Activated B cell treated with CpG ODN at 0.5 μM for 24 hours (primary cell): ENCODE measurements at regions not wholly inside any gene's neighbourhood (a gene's known extent, or its start where the extent isn't known, plus 50 kb on each side); places are given as distances from the start of the nearest gene placed in this dataset.

Experiments
- ATAC-seq: fragments of 200-7000 bp; cut with Tn5 transposase; one replicate; pipeline ENCODE4 v1.10.0; 2021; ENCODE audit warnings: low read depth, mild to moderate bottlenecking, moderate library complexity
- CTCF ChIA-PET: fragments of 350-600 bp; sonication (Branson Sonifier 250); formaldehyde crosslinking; loops from one replicate; lab custom pipeline; 2021; ENCODE audit warnings: antibody characterized with exemption; lab: Charles Lee
- POLR2A ChIA-PET: fragments of 350-600 bp; sonication (Branson Sonifier 250); formaldehyde crosslinking; loops from one replicate; lab custom pipeline; 2021; ENCODE audit warnings: antibody characterized with exemption; lab: Charles Lee
- DNase-seq: peaks from one replicate; pipeline ENCODE4 v3.0.0; 2022
- H3K27ac Mint-ChIP-seq: one replicate; pipeline ENCODE4 v1.8.0; 2020; ENCODE audit warnings: mixed read lengths
- H3K27me3 Mint-ChIP-seq: one replicate; pipeline ENCODE4 v1.8.0; 2021; ENCODE audit warnings: mixed read lengths
- H3K36me3 Mint-ChIP-seq: one replicate; pipeline ENCODE4 v1.8.0; 2021; ENCODE audit warnings: low read depth, mixed read lengths
- H3K4me1 Mint-ChIP-seq: one replicate; pipeline ENCODE4 v1.8.0; 2021; ENCODE audit warnings: mixed read lengths
- H3K4me3 Mint-ChIP-seq: one replicate; pipeline ENCODE4 v1.8.0; 2020; ENCODE audit warnings: mild to moderate bottlenecking, mixed read lengths
- H3K9me3 Mint-ChIP-seq: one replicate; pipeline ENCODE4 v1.8.0; 2020; ENCODE audit warnings: mixed read lengths
- intact Hi-C: fragments of 100-400 bp; cut with micrococcal nuclease; formaldehyde crosslinking; loops from one replicate; pipeline ENCODE4 v1.15.1; 2024
- TF ChIP-seq, protein P1 (sequence below): fragments of 200-600 bp; IDR thresholded peaks from one replicate; pipeline ENCODE4 v1.8.0; 2022; ENCODE audit warnings: antibody characterized with exemption, mild to moderate bottlenecking

- CTCF ChIA-PET = no interaction called here
- Mint-ChIP-seq H3K9me3 (no peaks in the 10 kb centered on the region), H3K4me3 (no peak overlapping the region), H3K27me3 (peaks cover 35% of the 10 kb centered on the region), H3K27ac (no peak overlapping the region), H3K4me1 (peaks cover 14% of the 10 kb centered on the region), H3K36me3 (no peaks in the 10 kb centered on the region)
- ATAC-seq = no peak
- DNase-seq = no peak
- POLR2A ChIA-PET = no interaction called here
- TF ChIP-seq, protein P1, sequence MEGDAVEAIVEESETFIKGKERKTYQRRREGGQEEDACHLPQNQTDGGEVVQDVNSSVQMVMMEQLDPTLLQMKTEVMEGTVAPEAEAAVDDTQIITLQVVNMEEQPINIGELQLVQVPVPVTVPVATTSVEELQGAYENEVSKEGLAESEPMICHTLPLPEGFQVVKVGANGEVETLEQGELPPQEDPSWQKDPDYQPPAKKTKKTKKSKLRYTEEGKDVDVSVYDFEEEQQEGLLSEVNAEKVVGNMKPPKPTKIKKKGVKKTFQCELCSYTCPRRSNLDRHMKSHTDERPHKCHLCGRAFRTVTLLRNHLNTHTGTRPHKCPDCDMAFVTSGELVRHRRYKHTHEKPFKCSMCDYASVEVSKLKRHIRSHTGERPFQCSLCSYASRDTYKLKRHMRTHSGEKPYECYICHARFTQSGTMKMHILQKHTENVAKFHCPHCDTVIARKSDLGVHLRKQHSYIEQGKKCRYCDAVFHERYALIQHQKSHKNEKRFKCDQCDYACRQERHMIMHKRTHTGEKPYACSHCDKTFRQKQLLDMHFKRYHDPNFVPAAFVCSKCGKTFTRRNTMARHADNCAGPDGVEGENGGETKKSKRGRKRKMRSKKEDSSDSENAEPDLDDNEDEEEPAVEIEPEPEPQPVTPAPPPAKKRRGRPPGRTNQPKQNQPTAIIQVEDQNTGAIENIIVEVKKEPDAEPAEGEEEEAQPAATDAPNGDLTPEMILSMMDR = no peak
- intact Hi-C loops = no loop called here
These were observed 1378.9 kb downstream of the BRD1 start for GRCh38 chr22:48448821-48449220.

GRCh38 chr22:48445113-48445827 is 1382.4 kb downstream of the BRD1 start:
- Mint-ChIP-seq H3K4me1 (peaks cover 19% of the 10 kb centered on the region), H3K27ac (no peak overlapping the region), H3K36me3 (no peaks in the 10 kb centered on the region), H3K9me3 (no peaks in the 10 kb centered on the region), H3K27me3 (peaks cover 30% of the 10 kb centered on the region), H3K4me3 (no peak overlapping the region)
- TF ChIP-seq, protein P1 = no peak
- intact Hi-C loops = no loop called here
- ChIA-PET POLR2A (no interaction called here), CTCF (no interaction called here)
- ATAC-seq (no peak), DNase-seq (no peak)

- DNase-seq (peak; percentile 34), ATAC-seq (peak; percentile 91)
- Mint-ChIP-seq H3K27ac (no peak overlapping the region), H3K27me3 (peaks cover 29% of the 10 kb centered on the region), H3K9me3 (no peaks in the 10 kb centered on the region), H3K4me3 (no peak overlapping the region), H3K4me1 (peaks cover 19% of the 10 kb centered on the region), H3K36me3 (no peaks in the 10 kb centered on the region)
- intact Hi-C loops = loop anchor here (5.0 kb wide), 1 partner anchor 347 kb away; no protein-coding TSS in a partner anchor
- ChIA-PET POLR2A (interaction anchor here (0.5 to 0.9 kb wide), 3 partner anchors 46 to 505 kb away, joined by 3 to 7 read pairs (median 4); no protein-coding TSS in a partner anchor), CTCF (interaction anchor here (1.2 kb wide), 1 partner anchor 48 kb away, joined by 3 read pairs; no protein-coding TSS in a partner anchor)
- TF ChIP-seq, protein P1 = no peak
These were observed 1383.2 kb downstream of the BRD1 start for GRCh38 chr22:48444320-48445112.

GRCh38 chr22:48443680-48444079 is 1384.0 kb downstream of the BRD1 start:
- no peaks in the 10 kb centered on the region for H3K9me3 Mint-ChIP-seq
- ATAC-seq = no peak
- intact Hi-C loops = loop anchor here (5.0 kb wide), 1 partner anchor 346 kb away; no protein-coding TSS in a partner anchor
- peaks cover 34% of the 10 kb centered on the region for H3K27me3 Mint-ChIP-seq
- H3K27ac Mint-ChIP-seq = no peak overlapping the region
- DNase-seq = no peak
- POLR2A ChIA-PET = interaction anchor here (0.5 to 0.9 kb wide), 2 partner anchors 345 to 504 kb away, joined by 3 to 4 read pairs; no protein-coding TSS in a partner anchor
- H3K4me1 Mint-ChIP-seq = peaks cover 19% of the 10 kb centered on the region
- no peaks in the 10 kb centered on the region for H3K36me3 Mint-ChIP-seq
- no peak overlapping the region for H3K4me3 Mint-ChIP-seq
- TF ChIP-seq, protein P1 = no peak
- CTCF ChIA-PET = interaction anchor here (1.2 kb wide), 1 partner anchor 48 kb away, joined by 3 read pairs; no protein-coding TSS in a partner anchor

DNA sequence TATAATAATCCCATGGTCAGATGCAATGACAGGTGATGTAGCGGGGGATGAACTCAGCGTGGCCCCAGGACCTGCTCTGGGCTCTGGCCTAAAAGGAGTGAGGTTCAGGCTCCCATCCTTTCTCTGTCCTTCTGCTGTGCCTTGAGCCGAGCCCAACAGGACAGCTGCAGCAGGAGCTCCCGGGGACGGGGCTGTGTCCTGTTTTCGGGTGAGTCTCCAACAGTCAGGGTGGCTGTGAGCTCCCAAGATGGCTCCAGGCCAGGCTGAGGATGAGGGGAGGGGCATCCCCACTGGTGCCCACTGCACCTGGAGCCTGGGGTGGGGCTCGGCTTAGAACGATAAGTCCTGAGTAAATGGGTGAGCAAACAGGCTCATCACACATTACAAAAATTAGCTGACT is 1385.0 kb downstream of the BRD1 start:
- H3K4me1 Mint-ChIP-seq = peaks cover 19% of the 10 kb centered on the region
- TF ChIP-seq, protein P1 = no peak
- no peak overlapping the region for H3K27ac Mint-ChIP-seq
- H3K36me3 Mint-ChIP-seq = no peaks in the 10 kb centered on the region
- no peak overlapping the region for H3K4me3 Mint-ChIP-seq
- CTCF ChIA-PET = no interaction called here
- intact Hi-C loops = loop anchor here (5.0 kb wide), 1 partner anchor 345 kb away; no protein-coding TSS in a partner anchor
- peaks cover 35% of the 10 kb centered on the region for H3K27me3 Mint-ChIP-seq
- ATAC-seq (no peak), DNase-seq (no peak)
- POLR2A ChIA-PET = no interaction called here
- no peaks in the 10 kb centered on the region for H3K9me3 Mint-ChIP-seq
